H1 (cell line): ENCODE measurements at regions not wholly inside any gene's neighbourhood (a gene's known extent, or its start where the extent isn't known, plus 50 kb on each side); places are given as distances from the start of the nearest gene placed in this dataset.
"Not testable (repeated sequence)": the region's sequence is repeated elsewhere in the genome, so short reads cannot be mapped to it uniquely, and the experiment has no call there.

Experiments used
- CTCF ChIA-PET: fragments of 300-600 bp; sonication (Branson Sonifier 250); formaldehyde crosslinking; loops from one replicate; lab custom pipeline; 2021; ENCODE audit not compliant: partially characterized antibody; lab: Charles Lee
- POLR2A ChIA-PET: fragments of 300-600 bp; sonication (Branson Sonifier 250); formaldehyde crosslinking; loops from one replicate; lab custom pipeline; 2021; ENCODE audit warnings: inconsistent platforms; ENCODE audit not compliant: partially characterized antibody; lab: Charles Lee
- DNase-seq, 2 experiments: peaks; one replicate each; pipeline versions ENCODE4 v3.0.0 to v3.0.0-alpha.2; 2010 to 2022; ENCODE audit warnings: low spot score in 2 of 2, low read depth in 1 of 2, mixed read lengths in 1 of 2
- FAIRE-seq: peaks from 2 replicates; lab custom pipeline; 2011; peaks lifted over from hg19 to GRCh38; lab: Jason Lieb, UNC
- H2AFZ ChIP-seq: 2 replicates; pipeline ENCODE4 v1.8.1; 2012; ENCODE audit warnings: low read length, inconsistent platforms
- H2AK5ac ChIP-seq: 2 replicates; pipeline ENCODE4 v1.6.1; 2013; ENCODE audit warnings: low read depth, low read length
- H2BK120ac ChIP-seq: replicated peaks from 2 replicates; pipeline ENCODE3; 2013; ENCODE audit warnings: low read depth, low read length, inconsistent platforms
- H2BK12ac ChIP-seq: 2 replicates; pipeline ENCODE4 v1.6.1; 2013; ENCODE audit warnings: low read depth, low read length
- H2BK15ac ChIP-seq: 2 replicates; pipeline ENCODE4 v1.6.1; 2013; ENCODE audit warnings: low read length
- H2BK20ac ChIP-seq: 2 replicates; pipeline ENCODE4 v1.6.1; 2013; ENCODE audit warnings: low read length
- H2BK5ac ChIP-seq: 2 replicates; pipeline ENCODE4 v1.6.1; 2013; ENCODE audit warnings: low read depth, low read length
- H3K14ac ChIP-seq: 2 replicates; pipeline ENCODE4 v1.6.1; 2013; ENCODE audit warnings: inconsistent platforms; ENCODE audit not compliant: insufficient read length
- H3K18ac ChIP-seq: 2 replicates; pipeline ENCODE4 v1.6.1; 2013; ENCODE audit warnings: low read length; ENCODE audit errors: extremely low read depth
- H3K23ac ChIP-seq: 2 replicates; pipeline ENCODE4 v1.6.1; 2013; ENCODE audit warnings: inconsistent platforms; ENCODE audit not compliant: insufficient read length
- H3K23me2 ChIP-seq: 2 replicates; pipeline ENCODE4 v1.6.1; 2013; ENCODE audit warnings: low read depth, low read length
- H3K27ac ChIP-seq: 2 replicates; pipeline ENCODE4 v1.6.1; 2011; ENCODE audit warnings: low read depth, low read length, inconsistent platforms
- H3K27me3 ChIP-seq, 4 experiments: replicated peaks in 1 of 4; 1 replicate in 1 of 4; 2 replicates in 3 of 4; pipeline versions ENCODE4 v1.6.1 to v1.8.1; 2011 to 2013; ENCODE audit warnings: low read length in 3 of 4, mild to moderate bottlenecking in 3 of 4, inconsistent platforms in 2 of 4, mixed read lengths in 2 of 4, moderate library complexity in 1 of 4; ENCODE audit not compliant: control insufficient read depth in 3 of 4, insufficient read depth in 3 of 4; ENCODE audit errors: extremely low read depth in 1 of 4
- H3K36me3 ChIP-seq, 4 experiments: 2 replicates each; pipeline versions ENCODE4 v1.6.1 to v1.8.1; 2011 to 2013; ENCODE audit warnings: mild to moderate bottlenecking in 4 of 4, low read length in 3 of 4, moderate library complexity in 2 of 4, control low read depth in 1 of 4, inconsistent platforms in 1 of 4; ENCODE audit not compliant: insufficient read depth in 4 of 4, control insufficient read depth in 2 of 4
- H3K4ac ChIP-seq: replicated peaks from 2 replicates; pipeline ENCODE3; 2013; ENCODE audit warnings: low read length, low read depth, mixed read lengths, inconsistent platforms; ENCODE audit not compliant: insufficient read length
- H3K4me1 ChIP-seq, 4 experiments: replicated peaks in 1 of 4; 1 replicate in 1 of 4; 2 replicates in 3 of 4; pipeline versions ENCODE4 v1.6.1 to v1.8.1; 2011 to 2013; ENCODE audit warnings: low read length in 3 of 4, inconsistent platforms in 2 of 4, mixed read lengths in 1 of 4; ENCODE audit not compliant: insufficient read depth in 4 of 4, control insufficient read depth in 3 of 4
- H3K4me2 ChIP-seq, 2 experiments: 2 replicates each; pipeline versions ENCODE4 v1.6.1 to v1.8.1; 2011 to 2013; ENCODE audit warnings: low read depth in 2 of 2, low read length in 2 of 2, control low read depth in 1 of 2, inconsistent platforms in 1 of 2, mild to moderate bottlenecking in 1 of 2; ENCODE audit not compliant: insufficient read depth in 1 of 2
- H3K4me3 ChIP-seq, 4 experiments: fragments of 200-600, 300-600 bp in 1 of 4; sonication (generic), shearing (Covaris generic), sonication (Bioruptor Twin) in 1 of 4; 2 replicates each; pipeline versions ENCODE4 v1.5.1 to v1.8.1; 2011 to 2016; ENCODE audit warnings: low read length in 4 of 4, low read depth in 3 of 4, control low read depth in 2 of 4, inconsistent platforms in 2 of 4, mild to moderate bottlenecking in 2 of 4, mixed read lengths in 1 of 4, moderate library complexity in 1 of 4; ENCODE audit not compliant: insufficient read depth in 2 of 4; ENCODE audit errors: extremely low read depth in 1 of 4
- H3K56ac ChIP-seq: replicated peaks from 2 replicates; pipeline ENCODE3; 2013; ENCODE audit warnings: low read depth, mild to moderate bottlenecking, mixed read lengths, low read length, inconsistent platforms; ENCODE audit not compliant: insufficient read length
- H3K79me1 ChIP-seq: 2 replicates; pipeline ENCODE4 v1.6.1; 2013; ENCODE audit warnings: low read depth, low read length, control low read depth
- H3K79me2 ChIP-seq, 2 experiments: 2 replicates each; pipeline versions ENCODE4 v1.6.1 to v1.8.1; 2012 to 2013; ENCODE audit warnings: low read length in 2 of 2, mild to moderate bottlenecking in 2 of 2, inconsistent platforms in 1 of 2; ENCODE audit not compliant: insufficient read depth in 2 of 2, control insufficient read depth in 1 of 2
- H3K9ac ChIP-seq, 4 experiments: replicated peaks in 1 of 4; 1 replicate in 1 of 4; 2 replicates in 3 of 4; pipeline versions ENCODE4 v1.6.1 to v1.8.1; 2011 to 2013; ENCODE audit warnings: low read depth in 3 of 4, low read length in 3 of 4, control low read depth in 2 of 4, mild to moderate bottlenecking in 2 of 4, moderate library complexity in 2 of 4, inconsistent platforms in 1 of 4; ENCODE audit errors: extremely low read depth in 1 of 4
- H3K9me3 ChIP-seq, 2 experiments: 2 replicates each; pipeline versions ENCODE4 v1.6.1 to v1.8.1; 2012 to 2013; ENCODE audit warnings: mild to moderate bottlenecking in 2 of 2, moderate library complexity in 2 of 2, control low read depth in 1 of 2, inconsistent platforms in 1 of 2, low read depth in 1 of 2, low read length in 1 of 2, mixed read lengths in 1 of 2; ENCODE audit not compliant: insufficient read depth in 2 of 2
- H4K20me1 ChIP-seq, 2 experiments: replicated peaks in 1 of 2; 2 replicates each; pipeline versions ENCODE3 to v1.8.1; 2011 to 2013; ENCODE audit warnings: inconsistent platforms in 2 of 2, low read length in 2 of 2, mild to moderate bottlenecking in 1 of 2; ENCODE audit not compliant: insufficient read depth in 2 of 2, control insufficient read depth in 1 of 2
- H4K5ac ChIP-seq: 2 replicates; pipeline ENCODE4 v1.6.1; 2013; ENCODE audit warnings: low read length, low read depth, mixed read lengths, inconsistent platforms; ENCODE audit not compliant: insufficient read length
- H4K8ac ChIP-seq: 2 replicates; pipeline ENCODE4 v1.8.0; 2013; ENCODE audit warnings: mild to moderate bottlenecking, moderate library complexity, low read length, inconsistent platforms; ENCODE audit not compliant: insufficient read depth; ENCODE audit errors: extremely low read depth
- H4K91ac ChIP-seq: replicated peaks from 2 replicates; pipeline ENCODE3; 2013; ENCODE audit warnings: low read length, mixed read lengths, inconsistent platforms; ENCODE audit not compliant: insufficient read length
- WGBS, 2 experiments: shearing (Covaris generic) in 1 of 2; methylation state at CpG; one replicate each; pipeline versions ENCODE4 v1.1.6 to v1.1.7; 2013 to 2015; ENCODE audit warnings: low lambda C conversion rate in 2 of 2, mixed read lengths in 2 of 2, inconsistent platforms in 1 of 2, low coverage in 1 of 2, missing lambda C conversion rate in 1 of 2; ENCODE audit not compliant: insufficient replicate concordance in 2 of 2, insufficient coverage in 1 of 2, insufficient read length in 1 of 2; ENCODE audit errors: extremely low coverage in 1 of 2, missing lambda C conversion rate in 1 of 2; 5-methylcytosine and 5-hydroxymethylcytosine counted together

- H2AK5ac ChIP-seq, H4K91ac ChIP-seq, H3K14ac ChIP-seq, H2BK15ac ChIP-seq, H3K23me2 ChIP-seq, H4K20me1 ChIP-seq, H3K27ac ChIP-seq, H3K18ac ChIP-seq, H3K4me2 ChIP-seq, H2BK5ac ChIP-seq, H3K27me3 ChIP-seq, H2AFZ ChIP-seq, H3K56ac ChIP-seq, H3K4me1 ChIP-seq, FAIRE-seq, H2BK120ac ChIP-seq, H2BK20ac ChIP-seq, DNase-seq, POLR2A ChIA-PET, H3K9ac ChIP-seq, CTCF ChIA-PET, H3K4me3 ChIP-seq, H2BK12ac ChIP-seq, H3K9me3 ChIP-seq, H4K5ac ChIP-seq, H3K23ac ChIP-seq, H4K8ac ChIP-seq, H3K36me3 ChIP-seq, H3K79me1 ChIP-seq, H3K4ac ChIP-seq, H3K79me2 ChIP-seq: not testable (repeated sequence)
- WGBS, 2 experiments, result 80% methylated on average over 1 of the region's 1 CpG; no CpG with 5 or more reads in 1 of the 2 experiments
These were observed 184.5 kb downstream of the PDCD6IP start for GRCh38 chr3:33982949-33983348.
